Astrocyte (in vitro differentiated cells and primary cell): ENCODE measurements at regions not wholly inside any gene's neighbourhood (a gene's known extent, or its start where the extent isn't known, plus 50 kb on each side); places are given as distances from the start of the nearest gene placed in this dataset.
A peak's percentile ranks its signal among the peaks of the same experiment; 100 is the strongest.

Experiments
- DNase-seq: peaks from one replicate; pipeline ENCODE4 v3.0.0-alpha.2; 2010; ENCODE audit warnings: low read depth
- FAIRE-seq: peaks from 2 replicates; lab custom pipeline; 2011; peaks lifted over from hg19 to GRCh38; lab: Jason Lieb, UNC
- H2AFZ ChIP-seq: 2 replicates; pipeline ENCODE4 v1.6.0; 2012; ENCODE audit warnings: low read depth, low read length, inconsistent platforms
- H3K27ac ChIP-seq: 2 replicates; pipeline ENCODE4 v1.5.1; 2011; ENCODE audit warnings: low read depth, low read length, inconsistent platforms
- H3K27me3 ChIP-seq: 2 replicates; pipeline ENCODE4 v1.6.0; 2011; ENCODE audit warnings: low read length, inconsistent platforms; ENCODE audit not compliant: insufficient read depth
- H3K36me3 ChIP-seq: 2 replicates; pipeline ENCODE4 v1.5.1; 2011; ENCODE audit warnings: low read length, inconsistent platforms; ENCODE audit not compliant: insufficient read depth
- H3K4me1 ChIP-seq: 2 replicates; pipeline ENCODE4 v1.5.1; 2011; ENCODE audit warnings: low read length, inconsistent platforms; ENCODE audit not compliant: insufficient read depth
- H3K4me2 ChIP-seq: 2 replicates; pipeline ENCODE4 v1.6.0; 2012; ENCODE audit warnings: low read length, inconsistent platforms
- H3K4me3 ChIP-seq: 2 replicates; pipeline ENCODE4 v1.5.1; 2011; ENCODE audit warnings: low read depth, mild to moderate bottlenecking, low read length, inconsistent platforms; ENCODE audit not compliant: insufficient read depth
- H3K79me2 ChIP-seq: 2 replicates; pipeline ENCODE4 v1.6.0; 2012; ENCODE audit warnings: mild to moderate bottlenecking, low read length, inconsistent platforms; ENCODE audit not compliant: insufficient read depth
- H3K9ac ChIP-seq: 2 replicates; pipeline ENCODE4 v1.6.0; 2012; ENCODE audit warnings: mild to moderate bottlenecking, low read length, inconsistent platforms
- H3K9me3 ChIP-seq: 2 replicates; pipeline ENCODE4 v1.5.1; 2012; ENCODE audit warnings: low read depth, mild to moderate bottlenecking, low read length, inconsistent platforms; ENCODE audit not compliant: insufficient read depth
- H4K20me1 ChIP-seq: 2 replicates; pipeline ENCODE4 v1.6.0; 2012; ENCODE audit warnings: low read length, inconsistent platforms; ENCODE audit not compliant: insufficient read depth
- H3K27ac Mint-ChIP-seq: one replicate; pipeline ENCODE4 v1.8.0; 2021; ENCODE audit warnings: mild to moderate bottlenecking, mixed read lengths; ENCODE audit not compliant: unreplicated experiment
- H3K27me3 Mint-ChIP-seq: one replicate; pipeline ENCODE4 v1.8.0; 2021; ENCODE audit warnings: low read depth, mixed read lengths; ENCODE audit not compliant: unreplicated experiment
- H3K36me3 Mint-ChIP-seq: one replicate; pipeline ENCODE4 v1.8.0; 2021; ENCODE audit warnings: low read depth, mixed read lengths; ENCODE audit not compliant: unreplicated experiment
- H3K4me1 Mint-ChIP-seq: one replicate; pipeline ENCODE4 v1.8.0; 2021; ENCODE audit warnings: low read depth, mixed read lengths; ENCODE audit not compliant: unreplicated experiment
- H3K4me3 Mint-ChIP-seq: one replicate; pipeline ENCODE4 v1.8.0; 2021; ENCODE audit warnings: mild to moderate bottlenecking, moderate library complexity, mixed read lengths; ENCODE audit not compliant: unreplicated experiment
- H3K9me3 Mint-ChIP-seq: one replicate; pipeline ENCODE4 v1.8.0; 2021; ENCODE audit warnings: mild to moderate bottlenecking, mixed read lengths; ENCODE audit not compliant: unreplicated experiment
- CTCF ChIP-seq: IDR thresholded peaks from 2 replicates; pipeline ENCODE4 v1.5.1; 2011; ENCODE audit warnings: low read depth, mild to moderate bottlenecking, inconsistent platforms, low read length, moderate library complexity; ENCODE audit not compliant: insufficient read depth
- EZH2 ChIP-seq: IDR thresholded peaks from 2 replicates; pipeline ENCODE4 v1.6.1; 2012; ENCODE audit warnings: mild to moderate bottlenecking, low read length, inconsistent platforms; ENCODE audit not compliant: insufficient read depth

GRCh38 chr5:167051402-167051768, 1240.1 kb upstream of the WWC1 start:
- Histone ChIP-seq H3K36me3 (no peaks in the 10 kb centered on the region), H3K79me2 (no peaks in the 10 kb centered on the region), H3K4me3 (no peak overlapping the region), H3K9me3 (no peaks in the 10 kb centered on the region), H4K20me1 (no peaks in the 10 kb centered on the region), H3K9ac (no peak overlapping the region), H3K4me1 (no peaks in the 10 kb centered on the region), H3K27me3 (no peaks in the 10 kb centered on the region), H2AFZ (no peak overlapping the region), H3K4me2 (no peak overlapping the region), H3K27ac (no peak overlapping the region)
- no peak overlapping the region for H3K4me3 Mint-ChIP-seq
- no peak overlapping the region for H3K27ac Mint-ChIP-seq
- no peak for DNase-seq
- no peaks in the 10 kb centered on the region for H3K27me3 Mint-ChIP-seq
- H3K4me1 Mint-ChIP-seq = peaks cover 2% of the 10 kb centered on the region
- H3K36me3 Mint-ChIP-seq = no peaks in the 10 kb centered on the region
- no peak for FAIRE-seq
- no peak for TF ChIP-seq EZH2
- TF ChIP-seq CTCF = no peak
- peaks cover 1% of the 10 kb centered on the region for H3K9me3 Mint-ChIP-seq

GRCh38 chr5:167052791-167053190, 1238.7 kb upstream of the WWC1 start:
- Histone ChIP-seq H3K4me2 (no peak overlapping the region), H3K27me3 (no peaks in the 10 kb centered on the region), H3K9ac (no peak overlapping the region), H3K4me1 (no peaks in the 10 kb centered on the region), H3K4me3 (no peak overlapping the region), H3K79me2 (no peaks in the 10 kb centered on the region), H3K36me3 (no peaks in the 10 kb centered on the region), H3K9me3 (no peaks in the 10 kb centered on the region), H3K27ac (no peak overlapping the region), H2AFZ (no peak overlapping the region), H4K20me1 (no peaks in the 10 kb centered on the region)
- Mint-ChIP-seq H3K36me3 (no peaks in the 10 kb centered on the region), H3K9me3 (peaks cover 1% of the 10 kb centered on the region), H3K27me3 (no peaks in the 10 kb centered on the region), H3K4me1 (peaks cover 2% of the 10 kb centered on the region), H3K27ac (no peak overlapping the region), H3K4me3 (no peak overlapping the region)
- TF ChIP-seq EZH2 (no peak), CTCF (no peak)
- no peak for DNase-seq
- no peak for FAIRE-seq

- no peak for FAIRE-seq
- Histone ChIP-seq H3K9me3 (no peaks in the 10 kb centered on the region), H3K4me1 (no peaks in the 10 kb centered on the region), H3K27me3 (no peaks in the 10 kb centered on the region), H3K4me2 (no peak overlapping the region), H2AFZ (no peak overlapping the region), H3K79me2 (no peaks in the 10 kb centered on the region), H3K27ac (no peak overlapping the region), H4K20me1 (no peaks in the 10 kb centered on the region), H3K4me3 (no peak overlapping the region), H3K9ac (no peak overlapping the region), H3K36me3 (no peaks in the 10 kb centered on the region)
- no peak overlapping the region for H3K27ac Mint-ChIP-seq
- no peaks in the 10 kb centered on the region for H3K27me3 Mint-ChIP-seq
- no peaks in the 10 kb centered on the region for H3K4me1 Mint-ChIP-seq
- H3K36me3 Mint-ChIP-seq = no peaks in the 10 kb centered on the region
- peaks cover 1% of the 10 kb centered on the region for H3K9me3 Mint-ChIP-seq
- H3K4me3 Mint-ChIP-seq = no peak overlapping the region
- no peak for TF ChIP-seq EZH2
- TF ChIP-seq CTCF = no peak
- peak; percentile 52 for DNase-seq
These were observed 1233.8 kb upstream of the WWC1 start for GRCh38 chr5:167057665-167058064.
